ENCODE measurements at regions not wholly inside any gene's neighbourhood (a gene's known extent, or its start where the extent isn't known, plus 50 kb on each side); places are given as distances from the start of the nearest gene placed in this dataset.
"Not testable (repeated sequence)": the region's sequence is repeated elsewhere in the genome, so short reads cannot be mapped to it uniquely, and the experiment has no call there.

DNA sequence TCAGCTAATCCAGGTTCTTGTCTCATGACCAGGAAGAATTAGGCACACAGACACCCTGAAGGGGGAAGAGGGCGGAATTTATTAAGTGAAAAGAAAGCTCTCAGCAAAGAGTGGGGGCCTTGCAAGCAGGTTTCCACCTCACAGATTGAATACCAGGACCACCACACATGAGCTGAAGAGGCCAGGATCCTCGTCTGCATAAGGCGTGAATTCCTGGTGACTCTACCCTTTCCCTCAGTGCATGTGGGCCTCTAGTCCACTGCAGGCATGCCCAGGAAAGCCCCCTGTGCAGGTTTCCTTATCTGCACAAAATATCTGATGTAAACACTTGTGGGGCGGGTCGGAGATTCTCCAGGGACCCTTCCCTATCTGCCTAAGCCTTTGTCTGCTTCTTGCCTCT, 782.1 kb upstream of the LRRN3 start:
- Histone ChIP-seq H3K36me3 (ENCODE audit: control insufficient read depth, insufficient read depth, low read length) (no peaks in the 10 kb centered on the region), H3K27me3 (replicated peaks; ENCODE audit: control insufficient read depth, insufficient read depth, low read length) (no peaks in the 10 kb centered on the region), H3K4me3 (replicated peaks; ENCODE audit: low read depth, low read length) (no peak overlapping the region)
- DNase-seq (ENCODE audit: extremely low read depth, insufficient read length), result no peak
- TF ChIP-seq, protein P1, sequence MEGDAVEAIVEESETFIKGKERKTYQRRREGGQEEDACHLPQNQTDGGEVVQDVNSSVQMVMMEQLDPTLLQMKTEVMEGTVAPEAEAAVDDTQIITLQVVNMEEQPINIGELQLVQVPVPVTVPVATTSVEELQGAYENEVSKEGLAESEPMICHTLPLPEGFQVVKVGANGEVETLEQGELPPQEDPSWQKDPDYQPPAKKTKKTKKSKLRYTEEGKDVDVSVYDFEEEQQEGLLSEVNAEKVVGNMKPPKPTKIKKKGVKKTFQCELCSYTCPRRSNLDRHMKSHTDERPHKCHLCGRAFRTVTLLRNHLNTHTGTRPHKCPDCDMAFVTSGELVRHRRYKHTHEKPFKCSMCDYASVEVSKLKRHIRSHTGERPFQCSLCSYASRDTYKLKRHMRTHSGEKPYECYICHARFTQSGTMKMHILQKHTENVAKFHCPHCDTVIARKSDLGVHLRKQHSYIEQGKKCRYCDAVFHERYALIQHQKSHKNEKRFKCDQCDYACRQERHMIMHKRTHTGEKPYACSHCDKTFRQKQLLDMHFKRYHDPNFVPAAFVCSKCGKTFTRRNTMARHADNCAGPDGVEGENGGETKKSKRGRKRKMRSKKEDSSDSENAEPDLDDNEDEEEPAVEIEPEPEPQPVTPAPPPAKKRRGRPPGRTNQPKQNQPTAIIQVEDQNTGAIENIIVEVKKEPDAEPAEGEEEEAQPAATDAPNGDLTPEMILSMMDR (IDR thresholded peaks at IDR 0.05; ENCODE audit: insufficient read depth, low read length, poor library complexity, severe bottlenecking), result no peak

DNA sequence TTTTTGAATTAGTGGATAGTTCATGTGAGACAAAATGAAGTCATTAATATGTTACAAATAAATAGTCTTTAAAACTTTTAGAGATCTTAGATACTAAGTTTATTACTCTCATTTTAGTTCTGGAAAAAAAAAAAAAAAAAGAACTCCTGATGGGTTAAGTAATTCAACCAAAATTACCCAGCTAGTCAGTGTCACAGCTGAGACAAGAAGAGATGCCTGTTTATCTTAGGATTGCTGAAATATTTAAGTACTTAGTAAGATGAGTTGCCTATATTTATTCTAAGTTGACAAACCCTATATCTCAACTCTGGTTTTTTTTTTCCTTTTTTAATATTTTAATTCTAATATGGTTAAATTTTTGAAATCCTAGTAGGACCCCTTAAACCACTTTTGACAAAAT, 781.0 kb upstream of the LRRN3 start:
- TF ChIP-seq, protein P1 (IDR thresholded peaks at IDR 0.05; ENCODE audit: insufficient read depth, low read length, poor library complexity, severe bottlenecking), result no peak
- Histone ChIP-seq H3K36me3 (ENCODE audit: control insufficient read depth, insufficient read depth, low read length) (no peaks in the 10 kb centered on the region), H3K4me3 (replicated peaks; ENCODE audit: low read depth, low read length) (no peak overlapping the region), H3K27me3 (replicated peaks; ENCODE audit: control insufficient read depth, insufficient read depth, low read length) (no peaks in the 10 kb centered on the region)
- no peak for DNase-seq (ENCODE audit: extremely low read depth, insufficient read length)

DNA sequence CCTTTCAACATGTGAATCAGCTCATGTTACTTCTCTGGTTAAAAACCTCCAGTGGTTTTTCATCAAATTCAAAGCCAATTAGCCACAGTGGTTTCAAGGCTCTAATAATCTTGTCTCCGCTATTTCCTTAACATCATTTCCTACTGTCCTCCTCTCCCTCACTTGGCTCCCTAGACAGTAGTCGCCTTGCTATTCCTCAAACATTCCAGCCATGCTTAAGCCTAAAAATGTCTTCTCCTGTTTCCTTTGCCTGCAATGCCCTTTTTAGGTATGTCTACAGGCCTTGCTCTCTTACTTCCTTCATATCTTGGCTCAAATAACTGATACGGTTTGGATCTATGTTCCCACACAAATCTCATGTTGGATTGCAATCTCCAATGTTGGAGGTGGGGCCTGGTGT, 779.4 kb upstream of the LRRN3 start:
- TF ChIP-seq, protein P1 (IDR thresholded peaks at IDR 0.05; ENCODE audit: insufficient read depth, low read length, poor library complexity, severe bottlenecking), result no peak

DNA sequence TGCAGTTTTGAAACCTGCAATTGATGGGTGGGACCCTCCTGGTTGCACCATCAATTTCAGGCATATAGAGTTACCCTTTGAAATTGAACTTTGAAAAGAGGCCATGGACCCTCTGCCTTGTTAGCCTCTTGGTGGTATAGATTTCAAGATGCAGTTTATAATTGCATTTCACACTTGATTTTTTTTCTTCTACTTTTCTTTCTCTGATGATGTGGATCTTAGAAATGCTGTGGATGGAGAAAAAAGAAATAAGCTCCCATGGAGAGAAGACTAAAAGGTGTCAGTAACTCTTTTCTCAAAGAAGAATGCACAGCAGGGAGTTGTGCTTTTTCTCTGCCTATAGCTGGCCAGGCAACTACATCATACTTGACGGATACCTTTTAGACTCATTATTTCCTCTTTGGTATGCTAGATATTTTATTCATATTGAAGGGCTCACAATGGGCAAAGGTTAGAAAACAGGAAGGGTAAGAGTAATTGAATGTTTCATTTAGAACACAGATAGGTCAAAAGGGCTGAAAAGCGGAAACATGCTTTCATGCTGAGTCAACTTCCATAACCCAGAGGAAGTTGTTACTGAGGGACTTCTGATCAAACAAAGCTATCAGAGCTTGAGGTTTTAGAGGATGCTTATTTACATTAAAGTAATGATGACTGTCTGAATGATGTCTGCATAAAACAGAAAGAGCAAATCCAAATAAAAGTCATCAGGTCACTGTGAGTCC, 773.2 kb upstream of the LRRN3 start:
- TF ChIP-seq, protein P1 (IDR thresholded peaks at IDR 0.05; ENCODE audit: insufficient read depth, low read length, poor library complexity, severe bottlenecking), result no peak
- DNase-seq (ENCODE audit: extremely low read depth, insufficient read length), result no peak
- no peaks in the 10 kb centered on the region for H3K27me3 ChIP-seq (replicated peaks; ENCODE audit: control insufficient read depth, insufficient read depth, low read length)
- H3K36me3 ChIP-seq (ENCODE audit: control insufficient read depth, insufficient read depth, low read length), result no peaks in the 10 kb centered on the region
- no peak overlapping the region for H3K4me3 ChIP-seq (replicated peaks; ENCODE audit: low read depth, low read length)

More for the DNA sequence above, 779.4 kb upstream of the LRRN3 start:
- no peaks in the 10 kb centered on the region for H3K27me3 ChIP-seq (replicated peaks; ENCODE audit: control insufficient read depth, insufficient read depth, low read length)
- no peak overlapping the region for H3K4me3 ChIP-seq (replicated peaks; ENCODE audit: low read depth, low read length)
- no peak for DNase-seq (ENCODE audit: extremely low read depth, insufficient read length)
- no peaks in the 10 kb centered on the region for H3K36me3 ChIP-seq (ENCODE audit: control insufficient read depth, insufficient read depth, low read length)

DNA sequence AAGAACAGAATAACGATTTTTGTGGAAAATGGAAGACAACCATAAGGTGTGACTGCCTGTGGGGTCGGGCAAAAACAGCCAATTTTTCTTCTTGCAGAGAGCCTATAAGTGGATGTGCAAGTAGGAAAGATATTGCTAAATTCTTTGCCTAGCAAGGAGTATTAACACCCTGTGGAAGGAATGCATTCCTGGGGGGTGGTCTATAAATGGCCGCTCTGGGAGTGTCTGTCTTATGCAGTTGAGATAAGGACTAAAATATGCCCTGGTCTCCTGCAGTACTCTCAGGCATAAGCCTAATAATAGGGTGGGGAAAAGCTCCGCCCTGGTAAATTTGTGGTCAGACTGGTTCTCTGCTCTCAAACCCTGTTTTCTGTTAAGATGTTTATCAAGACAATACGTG, 770.6 kb upstream of the LRRN3 start:
- H3K27me3 ChIP-seq (replicated peaks; ENCODE audit: control insufficient read depth, insufficient read depth, low read length); H3K4me3 ChIP-seq (replicated peaks; ENCODE audit: low read depth, low read length); H3K36me3 ChIP-seq (ENCODE audit: control insufficient read depth, insufficient read depth, low read length); DNase-seq (ENCODE audit: extremely low read depth, insufficient read length): not testable (repeated sequence)

DNA sequence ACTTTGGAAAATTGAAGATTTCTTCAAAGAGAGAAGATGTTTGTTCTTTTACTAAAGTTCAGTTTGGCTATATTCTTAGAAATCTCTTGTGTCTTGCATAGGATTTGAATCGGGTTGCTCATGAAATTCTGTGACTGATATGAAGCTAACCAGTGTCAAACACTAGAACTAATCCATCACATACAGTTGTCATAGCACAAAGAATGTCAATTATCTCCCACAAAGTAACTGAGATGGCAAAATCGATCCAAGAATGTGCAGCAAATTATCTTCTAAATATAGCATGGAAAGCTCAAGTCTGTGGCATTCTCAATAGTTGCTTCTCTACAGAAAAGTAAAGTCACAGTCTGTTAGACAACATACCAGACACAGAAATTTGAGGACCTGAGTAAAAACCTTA, 768.1 kb upstream of the LRRN3 start:
- TF ChIP-seq, protein P1 (IDR thresholded peaks at IDR 0.05; ENCODE audit: insufficient read depth, low read length, poor library complexity, severe bottlenecking), result no peak
- Histone ChIP-seq H3K4me3 (replicated peaks; ENCODE audit: low read depth, low read length) (no peak overlapping the region), H3K27me3 (replicated peaks; ENCODE audit: control insufficient read depth, insufficient read depth, low read length) (no peaks in the 10 kb centered on the region), H3K36me3 (ENCODE audit: control insufficient read depth, insufficient read depth, low read length) (no peaks in the 10 kb centered on the region)
- DNase-seq (ENCODE audit: extremely low read depth, insufficient read length), result no peak
